ENCODE measurements at regions not wholly inside any gene's neighbourhood (a gene's known extent, or its start where the extent isn't known, plus 50 kb on each side); places are given as distances from the start of the nearest gene placed in this dataset.

DNA sequence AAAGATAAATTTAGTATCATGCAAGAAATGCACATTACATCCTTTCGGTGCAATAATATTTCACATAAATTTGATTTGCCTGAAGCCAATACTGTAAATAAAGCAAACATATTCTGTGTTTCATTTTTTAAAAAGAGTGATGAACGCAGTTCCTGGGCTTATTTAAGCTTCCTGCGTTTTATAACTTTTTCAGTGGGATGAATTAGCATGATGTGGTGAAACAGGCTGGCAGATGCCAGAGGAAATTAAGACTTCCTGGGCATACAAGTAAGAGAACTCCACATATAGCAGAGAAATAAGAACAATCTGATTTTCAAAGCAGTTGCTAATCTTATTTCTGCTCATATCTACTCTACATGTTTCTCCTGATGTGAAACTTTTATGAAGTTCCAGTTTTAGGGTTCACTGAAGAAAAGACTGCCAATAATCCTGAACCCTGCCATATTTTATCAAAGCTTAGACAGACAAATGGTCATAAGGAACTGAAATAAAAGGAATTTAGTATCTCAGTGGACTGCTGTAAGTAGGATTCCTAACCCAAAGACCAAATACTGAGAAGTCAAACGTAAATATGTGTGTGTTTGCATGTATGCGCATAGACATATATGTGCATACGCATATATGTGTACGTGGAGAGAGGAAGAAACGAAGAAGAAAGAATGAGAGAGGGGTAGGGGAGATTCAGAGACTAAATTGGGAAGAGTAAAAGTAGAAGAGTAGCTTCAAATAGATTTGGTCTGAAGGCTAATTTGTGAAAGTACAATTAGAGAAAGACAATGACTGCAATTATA is 628.6 kb upstream of the CCDC54 start:
- CTCF ChIA-PET, result no interaction called here
- Histone ChIP-seq H3K9me3 (no peaks in the 10 kb centered on the region), H3K4me3 (ENCODE audit: control insufficient read depth in 1 of 2, extremely low read depth in 1 of 2, low read length in 1 of 2) (no peak overlapping the region), H3K4me1 (ENCODE audit: control insufficient read depth in 1 of 2, extremely low read depth in 1 of 2, insufficient read depth in 2 of 2, low read length in 2 of 2) (no peaks in the 10 kb centered on the region), H3K27me3 (replicated peaks in 1 of 2; ENCODE audit: control insufficient read depth in 2 of 2, extremely low read depth in 1 of 2, insufficient read depth in 2 of 2, low read length in 1 of 2) (no peaks in the 10 kb centered on the region), H3K27ac (ENCODE audit: low read length) (no peak overlapping the region), H3K36me3 (ENCODE audit: control insufficient read depth in 2 of 2, extremely low read depth in 1 of 2, insufficient read depth in 1 of 2, low read length in 1 of 2) (no peaks in the 10 kb centered on the region)
- Mint-ChIP-seq H3K27me3 (peaks cover 0 to 4% of the 10 kb centered on the region in 2 donors), H3K4me3 (no peak overlapping the region), H3K9me3 (peaks cover 0 to 12% (median 3%) of the 10 kb centered on the region in 3 donors), H3K27ac (no peak overlapping the region), H3K36me3 (no peaks in the 10 kb centered on the region), H3K4me1 (no peaks in the 10 kb centered on the region)
- no peak for ATAC-seq (replicated peaks in 1 of 4)
- no peak for DNase-seq
- POLR2A ChIA-PET, result interaction anchor here in 1 of 2 donors (0.6 kb wide), 1 partner anchor 1301 kb away, joined by 3 read pairs; no protein-coding TSS in a partner anchor
- 86% methylated on average over 4 of the region's 8 CpGs for WGBS (ENCODE audit: insufficient coverage)

DNA sequence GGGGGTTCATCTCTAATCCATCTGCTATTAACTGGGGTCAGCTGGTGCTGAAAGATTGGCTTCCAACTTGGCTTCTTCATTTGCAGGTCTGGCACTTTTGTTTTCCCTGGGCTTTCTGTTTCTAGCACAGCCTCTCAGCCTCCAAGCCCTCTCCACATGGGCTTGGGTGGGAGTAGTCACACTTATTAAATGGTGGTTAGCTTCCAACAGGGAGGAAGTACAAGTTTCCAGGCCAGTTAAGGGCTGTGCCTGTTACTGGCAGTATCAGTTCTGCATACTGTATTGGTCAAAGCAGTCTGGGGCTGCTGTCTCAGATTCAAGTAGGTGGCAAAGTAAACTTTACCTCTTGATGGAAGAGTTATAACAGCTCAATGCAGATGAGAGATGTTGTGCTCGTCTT is 627.1 kb upstream of the CCDC54 start:
- Mint-ChIP-seq H3K4me1 (no peaks in the 10 kb centered on the region), H3K9me3 (peaks cover 0 to 18% (median 3%) of the 10 kb centered on the region in 3 donors), H3K36me3 (no peaks in the 10 kb centered on the region), H3K4me3 (no peak overlapping the region), H3K27ac (no peak overlapping the region), H3K27me3 (peaks cover 0 to 4% of the 10 kb centered on the region in 2 donors)
- Histone ChIP-seq H3K9me3 (no peaks in the 10 kb centered on the region), H3K4me3 (ENCODE audit: control insufficient read depth in 1 of 2, extremely low read depth in 1 of 2, low read length in 1 of 2) (no peak overlapping the region), H3K27ac (ENCODE audit: low read length) (no peak overlapping the region), H3K4me1 (ENCODE audit: control insufficient read depth in 1 of 2, extremely low read depth in 1 of 2, insufficient read depth in 2 of 2, low read length in 2 of 2) (no peaks in the 10 kb centered on the region), H3K27me3 (replicated peaks in 1 of 2; ENCODE audit: control insufficient read depth in 2 of 2, extremely low read depth in 1 of 2, insufficient read depth in 2 of 2, low read length in 1 of 2) (no peaks in the 10 kb centered on the region), H3K36me3 (ENCODE audit: control insufficient read depth in 2 of 2, extremely low read depth in 1 of 2, insufficient read depth in 1 of 2, low read length in 1 of 2) (no peaks in the 10 kb centered on the region)
- ChIA-PET POLR2A (no interaction called here), CTCF (no interaction called here)
- ATAC-seq (replicated peaks in 1 of 4), result no peak
- no peak for DNase-seq
- no CpG with 5 or more reads among the region's 1 CpG for WGBS (ENCODE audit: insufficient coverage)

DNA sequence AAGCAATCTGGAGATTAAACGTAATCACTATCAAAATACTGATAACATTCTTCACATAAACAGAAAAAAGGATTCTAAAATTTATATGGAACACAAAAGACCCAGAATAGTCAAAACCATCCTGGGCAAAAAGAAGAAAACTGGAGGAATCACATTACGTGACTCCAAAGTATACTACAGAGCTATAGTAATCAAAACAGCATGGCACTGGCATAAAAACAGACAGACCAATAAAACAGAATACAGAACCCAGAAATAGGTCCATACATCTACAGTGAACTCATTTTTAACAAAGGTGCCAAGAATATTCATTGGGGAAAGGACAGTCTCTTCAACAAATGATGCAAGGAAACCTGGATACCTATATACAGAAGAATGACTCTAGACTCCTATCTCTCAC is 621.9 kb upstream of the CCDC54 start:
- Histone ChIP-seq H3K4me3 (ENCODE audit: control insufficient read depth in 1 of 2, extremely low read depth in 1 of 2, low read length in 1 of 2) (no peak overlapping the region), H3K27me3 (replicated peaks in 1 of 2; ENCODE audit: control insufficient read depth in 2 of 2, extremely low read depth in 1 of 2, insufficient read depth in 2 of 2, low read length in 1 of 2) (no peaks in the 10 kb centered on the region), H3K4me1 (ENCODE audit: control insufficient read depth in 1 of 2, extremely low read depth in 1 of 2, insufficient read depth in 2 of 2, low read length in 2 of 2) (no peaks in the 10 kb centered on the region), H3K27ac (ENCODE audit: low read length) (no peak overlapping the region), H3K9me3 (no peaks in the 10 kb centered on the region), H3K36me3 (ENCODE audit: control insufficient read depth in 2 of 2, extremely low read depth in 1 of 2, insufficient read depth in 1 of 2, low read length in 1 of 2) (no peaks in the 10 kb centered on the region)
- H3K9me3 Mint-ChIP-seq, result peaks cover 0 to 24% (median 3%) of the 10 kb centered on the region in 3 donors
- H3K4me3 Mint-ChIP-seq, result no peak overlapping the region
- ChIA-PET CTCF (no interaction called here), POLR2A (no interaction called here)
- no peaks in the 10 kb centered on the region for H3K36me3 Mint-ChIP-seq
- DNase-seq, result no peak
- no peak for ATAC-seq (replicated peaks in 1 of 4)
- no CpG with 5 or more reads among the region's 2 CpGs for WGBS (ENCODE audit: insufficient coverage)
- no peaks in the 10 kb centered on the region for H3K4me1 Mint-ChIP-seq
- H3K27ac Mint-ChIP-seq, result no peak overlapping the region
- no peaks in the 10 kb centered on the region for H3K27me3 Mint-ChIP-seq

DNA sequence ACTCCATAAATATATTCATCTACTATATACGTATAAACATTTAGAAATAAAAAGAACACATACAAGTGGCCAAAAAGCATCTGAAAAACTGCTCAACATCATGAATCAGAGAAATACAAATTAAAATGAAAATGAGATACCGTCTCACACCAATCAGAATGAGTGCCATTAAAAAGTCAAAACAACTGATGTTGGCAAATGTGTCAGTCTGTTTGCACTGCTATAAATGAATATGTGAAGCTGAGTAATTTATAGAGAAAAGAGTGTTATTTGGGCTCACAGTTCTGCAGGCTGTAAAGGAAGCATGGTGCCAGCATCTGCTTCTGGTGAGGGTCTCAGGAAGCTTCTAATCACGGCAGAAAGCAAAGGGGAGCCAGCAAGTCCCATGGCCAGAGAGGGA is 620.3 kb upstream of the CCDC54 start:
- H3K4me1 Mint-ChIP-seq, result no peaks in the 10 kb centered on the region
- no peaks in the 10 kb centered on the region for H3K36me3 Mint-ChIP-seq
- H3K4me3 ChIP-seq (ENCODE audit: control insufficient read depth in 1 of 2, extremely low read depth in 1 of 2, low read length in 1 of 2), result no peak overlapping the region
- H3K27ac Mint-ChIP-seq, result no peak overlapping the region
- peaks cover 0 to 24% (median 3%) of the 10 kb centered on the region in 3 donors for H3K9me3 Mint-ChIP-seq
- no peak overlapping the region for H3K4me3 Mint-ChIP-seq
- no peak for DNase-seq
- ChIA-PET CTCF (no interaction called here), POLR2A (no interaction called here)
- no peaks in the 10 kb centered on the region for H3K36me3 ChIP-seq (ENCODE audit: control insufficient read depth in 2 of 2, extremely low read depth in 1 of 2, insufficient read depth in 1 of 2, low read length in 1 of 2)
- 29% methylated on average over 1 of the region's 3 CpGs for WGBS (ENCODE audit: insufficient coverage)
- no peaks in the 10 kb centered on the region for H3K9me3 ChIP-seq
- H3K27me3 ChIP-seq (replicated peaks in 1 of 2; ENCODE audit: control insufficient read depth in 2 of 2, extremely low read depth in 1 of 2, insufficient read depth in 2 of 2, low read length in 1 of 2), result no peaks in the 10 kb centered on the region
- ATAC-seq (replicated peaks in 1 of 4), result no peak
- no peaks in the 10 kb centered on the region for H3K27me3 Mint-ChIP-seq
- H3K27ac ChIP-seq (ENCODE audit: low read length), result no peak overlapping the region
- no peaks in the 10 kb centered on the region for H3K4me1 ChIP-seq (ENCODE audit: control insufficient read depth in 1 of 2, extremely low read depth in 1 of 2, insufficient read depth in 2 of 2, low read length in 2 of 2)

DNA sequence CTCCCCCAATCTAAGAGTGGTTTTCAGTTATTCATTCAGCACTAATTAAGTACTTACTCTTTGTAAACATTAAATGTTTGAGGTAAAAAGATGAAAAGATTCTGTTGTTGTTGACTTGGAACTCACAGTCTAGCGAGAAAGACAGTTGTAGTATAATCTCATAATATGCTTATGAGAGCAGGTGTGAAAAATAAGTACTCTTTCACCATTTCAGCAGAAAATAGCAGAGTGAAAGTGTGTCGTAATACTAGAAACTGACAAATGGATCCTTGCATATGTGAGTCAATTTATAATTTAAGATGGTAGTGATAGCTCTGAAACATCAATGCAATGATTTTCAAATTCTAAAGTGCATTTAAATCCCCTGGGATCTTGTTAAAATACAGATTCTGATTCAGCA is 618.8 kb upstream of the CCDC54 start:
- Histone ChIP-seq H3K9me3 (no peaks in the 10 kb centered on the region), H3K36me3 (ENCODE audit: control insufficient read depth in 2 of 2, extremely low read depth in 1 of 2, insufficient read depth in 1 of 2, low read length in 1 of 2) (no peaks in the 10 kb centered on the region), H3K27me3 (replicated peaks in 1 of 2; ENCODE audit: control insufficient read depth in 2 of 2, extremely low read depth in 1 of 2, insufficient read depth in 2 of 2, low read length in 1 of 2) (no peaks in the 10 kb centered on the region), H3K4me3 (ENCODE audit: control insufficient read depth in 1 of 2, extremely low read depth in 1 of 2, low read length in 1 of 2) (no peak overlapping the region), H3K27ac (ENCODE audit: low read length) (no peak overlapping the region), H3K4me1 (ENCODE audit: control insufficient read depth in 1 of 2, extremely low read depth in 1 of 2, insufficient read depth in 2 of 2, low read length in 2 of 2) (no peaks in the 10 kb centered on the region)
- Mint-ChIP-seq H3K4me3 (no peak overlapping the region), H3K9me3 (peaks cover 0 to 12% (median 0%) of the 10 kb centered on the region in 3 donors), H3K27ac (no peak overlapping the region), H3K4me1 (no peaks in the 10 kb centered on the region), H3K27me3 (no peaks in the 10 kb centered on the region), H3K36me3 (no peaks in the 10 kb centered on the region)
- no peak for ATAC-seq (replicated peaks in 1 of 4)
- CTCF ChIA-PET, result no interaction called here
- WGBS (ENCODE audit: insufficient coverage), result no CpG with 5 or more reads among the region's 2 CpGs
- DNase-seq, result no peak
- POLR2A ChIA-PET, result no interaction called here

DNA sequence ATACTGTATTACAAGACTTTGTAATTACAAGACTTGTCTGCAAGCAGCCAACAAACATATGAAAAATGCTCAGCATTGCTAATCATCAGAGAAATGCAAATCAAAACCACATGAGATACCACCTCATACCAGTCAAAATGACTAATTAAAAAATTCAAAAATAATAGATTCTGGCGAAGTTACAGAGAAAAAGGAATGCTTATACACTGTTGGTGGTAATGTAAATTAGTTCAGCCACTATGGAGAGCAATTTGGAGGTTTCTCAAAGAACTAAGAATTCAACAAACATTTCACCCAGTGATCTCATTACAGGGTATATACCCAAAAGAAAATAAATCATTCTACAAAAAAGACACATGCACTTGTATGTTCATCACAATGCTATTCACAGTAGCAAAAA is 617.5 kb upstream of the CCDC54 start:
- Histone ChIP-seq H3K36me3 (ENCODE audit: control insufficient read depth in 2 of 2, extremely low read depth in 1 of 2, insufficient read depth in 1 of 2, low read length in 1 of 2) (no peaks in the 10 kb centered on the region), H3K27ac (ENCODE audit: low read length) (no peak overlapping the region), H3K9me3 (no peaks in the 10 kb centered on the region), H3K4me3 (ENCODE audit: control insufficient read depth in 1 of 2, extremely low read depth in 1 of 2, low read length in 1 of 2) (no peak overlapping the region), H3K4me1 (ENCODE audit: control insufficient read depth in 1 of 2, extremely low read depth in 1 of 2, insufficient read depth in 2 of 2, low read length in 2 of 2) (no peaks in the 10 kb centered on the region), H3K27me3 (replicated peaks in 1 of 2; ENCODE audit: control insufficient read depth in 2 of 2, extremely low read depth in 1 of 2, insufficient read depth in 2 of 2, low read length in 1 of 2) (no peaks in the 10 kb centered on the region)
- CTCF ChIA-PET, result no interaction called here
- no peak for DNase-seq
- peaks cover 0 to 10% (median 0%) of the 10 kb centered on the region in 3 donors for H3K9me3 Mint-ChIP-seq
- no peak overlapping the region for H3K4me3 Mint-ChIP-seq
- no peak overlapping the region for H3K27ac Mint-ChIP-seq
- no peaks in the 10 kb centered on the region for H3K4me1 Mint-ChIP-seq
- no peaks in the 10 kb centered on the region for H3K36me3 Mint-ChIP-seq
- POLR2A ChIA-PET, result no interaction called here
- no CpG with 5 or more reads among the region's 1 CpG for WGBS (ENCODE audit: insufficient coverage)
- ATAC-seq (replicated peaks in 1 of 4), result no peak
- H3K27me3 Mint-ChIP-seq, result no peaks in the 10 kb centered on the region
